Right forelimb (tissue), 1 donor: ENCODE measurements at regions not wholly inside any gene's neighbourhood (a gene's known extent, or its start where the extent isn't known, plus 50 kb on each side); places are given as distances from the start of the nearest gene placed in this dataset.

Source experiments
- DNase-seq: peaks from one replicate; pipeline ENCODE4 v3.0.0-alpha.2; 2018

GRCh38 chr22:49197986-49198704, 629.5 kb downstream of the BRD1 start:
- no peak for DNase-seq

- DNase-seq: no peak
Observed at GRCh38 chr22:49197505-49197904, 630.2 kb downstream of the BRD1 start.

GRCh38 chr22:49196046-49196511, 631.6 kb downstream of the BRD1 start:
- DNase-seq: no peak

- DNase-seq: no peak
Observed at GRCh38 chr22:49195636-49196035, 632.0 kb downstream of the BRD1 start.

GRCh38 chr22:49193901-49194465, 633.7 kb downstream of the BRD1 start:
- DNase-seq: no peak

- no peak for DNase-seq
Observed at GRCh38 chr22:49193348-49193747, 634.3 kb downstream of the BRD1 start.

- DNase-seq: no peak
Observed at GRCh38 chr22:49192857-49193250, 634.8 kb downstream of the BRD1 start.

- DNase-seq: no peak
Observed at GRCh38 chr22:49192180-49192856, 635.4 kb downstream of the BRD1 start.

GRCh38 chr22:49191506-49191980, 636.1 kb downstream of the BRD1 start:
- no peak for DNase-seq

- no peak for DNase-seq
Observed at GRCh38 chr22:49190816-49191505, 636.7 kb downstream of the BRD1 start.

GRCh38 chr22:49189871-49190270, 637.8 kb downstream of the BRD1 start:
- DNase-seq: no peak

- DNase-seq: no peak
Observed at GRCh38 chr22:49188591-49188990, 639.1 kb downstream of the BRD1 start.

- no peak for DNase-seq
Observed at GRCh38 chr22:49188091-49188490, 639.6 kb downstream of the BRD1 start.

GRCh38 chr22:49186762-49187161, 640.9 kb downstream of the BRD1 start:
- no peak for DNase-seq

- no peak for DNase-seq
Observed at GRCh38 chr22:49186293-49186692, 641.4 kb downstream of the BRD1 start.

- DNase-seq: no peak
Observed at GRCh38 chr22:49185312-49185969, 642.2 kb downstream of the BRD1 start.

GRCh38 chr22:49184736-49185135, 642.9 kb downstream of the BRD1 start:
- DNase-seq: no peak

GRCh38 chr22:49183826-49184216, 643.9 kb downstream of the BRD1 start:
- no peak for DNase-seq

- DNase-seq: no peak
Observed at GRCh38 chr22:49183208-49183825, 644.4 kb downstream of the BRD1 start.

- DNase-seq: no peak
Observed at GRCh38 chr22:49182416-49182815, 645.3 kb downstream of the BRD1 start.

- no peak for DNase-seq
Observed at GRCh38 chr22:49181942-49182341, 645.7 kb downstream of the BRD1 start.

- no peak for DNase-seq
Observed at GRCh38 chr22:49181431-49181830, 646.2 kb downstream of the BRD1 start.

- no peak for DNase-seq
Observed at GRCh38 chr22:49180683-49181024, 647.0 kb downstream of the BRD1 start.
